ENCODE measurements at regions not wholly inside any gene's neighbourhood (a gene's known extent, or its start where the extent isn't known, plus 50 kb on each side); places are given as distances from the start of the nearest gene placed in this dataset.
"Not testable (repeated sequence)": the region's sequence is repeated elsewhere in the genome, so short reads cannot be mapped to it uniquely, and the experiment has no call there.

- H3K27ac ChIP-seq = no peak overlapping the region
- H3K4me3 ChIP-seq = no peak overlapping the region
- TF ChIP-seq, protein P1, sequence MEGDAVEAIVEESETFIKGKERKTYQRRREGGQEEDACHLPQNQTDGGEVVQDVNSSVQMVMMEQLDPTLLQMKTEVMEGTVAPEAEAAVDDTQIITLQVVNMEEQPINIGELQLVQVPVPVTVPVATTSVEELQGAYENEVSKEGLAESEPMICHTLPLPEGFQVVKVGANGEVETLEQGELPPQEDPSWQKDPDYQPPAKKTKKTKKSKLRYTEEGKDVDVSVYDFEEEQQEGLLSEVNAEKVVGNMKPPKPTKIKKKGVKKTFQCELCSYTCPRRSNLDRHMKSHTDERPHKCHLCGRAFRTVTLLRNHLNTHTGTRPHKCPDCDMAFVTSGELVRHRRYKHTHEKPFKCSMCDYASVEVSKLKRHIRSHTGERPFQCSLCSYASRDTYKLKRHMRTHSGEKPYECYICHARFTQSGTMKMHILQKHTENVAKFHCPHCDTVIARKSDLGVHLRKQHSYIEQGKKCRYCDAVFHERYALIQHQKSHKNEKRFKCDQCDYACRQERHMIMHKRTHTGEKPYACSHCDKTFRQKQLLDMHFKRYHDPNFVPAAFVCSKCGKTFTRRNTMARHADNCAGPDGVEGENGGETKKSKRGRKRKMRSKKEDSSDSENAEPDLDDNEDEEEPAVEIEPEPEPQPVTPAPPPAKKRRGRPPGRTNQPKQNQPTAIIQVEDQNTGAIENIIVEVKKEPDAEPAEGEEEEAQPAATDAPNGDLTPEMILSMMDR (IDR thresholded peaks at IDR 0.05) = no peak
- no peak for DNase-seq (ENCODE audit: low spot score)
Observed at GRCh38 chr6:77097940-77098339, 365.4 kb downstream of the HTR1B start.

GRCh38 chr6:77095936-77096627, 367.2 kb downstream of the HTR1B start:
- TF ChIP-seq, protein P1 (IDR thresholded peaks at IDR 0.05) = no peak
- H3K4me3 ChIP-seq = no peak overlapping the region
- no peak for DNase-seq (ENCODE audit: low spot score)
- no peak overlapping the region for H3K27ac ChIP-seq

DNA sequence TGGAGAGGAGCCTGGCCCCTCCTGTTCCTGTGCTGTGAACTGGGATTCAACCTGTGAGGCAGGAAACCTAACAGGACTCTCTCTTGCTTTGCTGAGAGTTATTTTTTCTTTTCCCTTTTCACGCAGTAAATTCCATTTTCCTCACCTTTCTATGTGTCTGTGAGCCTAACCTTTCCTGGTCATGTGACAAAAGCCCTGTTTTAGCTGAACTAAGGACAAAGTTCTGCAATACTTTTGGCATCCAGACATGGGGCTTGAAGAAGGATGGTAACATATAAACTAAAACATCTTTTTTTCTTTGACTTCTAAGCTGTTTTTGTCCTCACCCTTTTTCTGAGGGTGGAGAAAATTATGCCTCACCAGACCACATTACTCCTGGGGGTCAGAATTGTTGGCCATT, 368.5 kb downstream of the HTR1B start:
- no peak for DNase-seq (ENCODE audit: low spot score)
- TF ChIP-seq, protein P1 (IDR thresholded peaks at IDR 0.05) = no peak
- no peak overlapping the region for H3K4me3 ChIP-seq
- H3K27ac ChIP-seq = no peak overlapping the region

- no peak for DNase-seq (ENCODE audit: low spot score)
- Histone ChIP-seq H3K27ac (no peak overlapping the region), H3K4me3 (no peak overlapping the region)
- TF ChIP-seq, protein P1 (IDR thresholded peaks at IDR 0.05) = no peak
Observed at GRCh38 chr6:77092971-77093370, 370.3 kb downstream of the HTR1B start.

DNA sequence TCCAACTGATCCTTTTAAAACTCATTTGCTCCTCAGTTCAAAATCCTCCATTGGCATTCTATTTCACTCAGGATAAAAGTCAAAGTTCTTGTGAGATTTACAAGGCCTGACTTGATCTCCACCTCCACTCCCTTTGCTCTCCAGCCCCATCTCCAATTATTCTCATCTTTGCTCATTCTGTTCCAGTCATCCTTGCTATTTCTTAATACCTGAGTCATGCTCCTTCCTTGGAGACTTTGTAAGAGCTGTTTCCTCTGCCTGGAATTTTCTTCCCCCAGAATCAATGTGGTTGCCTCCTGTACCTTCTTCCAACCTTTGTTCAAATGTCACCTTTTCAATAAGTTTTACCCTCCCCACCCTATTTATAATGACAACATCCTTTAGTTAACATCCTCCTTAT, 373.5 kb downstream of the HTR1B start:
- Histone ChIP-seq H3K4me3 (no peak overlapping the region), H3K27ac (no peak overlapping the region)
- TF ChIP-seq, protein P1 (IDR thresholded peaks at IDR 0.05) = no peak
- DNase-seq (ENCODE audit: low spot score) = no peak

- H3K4me3 ChIP-seq; DNase-seq (ENCODE audit: low spot score); H3K27ac ChIP-seq: not testable (repeated sequence)
Observed at GRCh38 chr6:77087794-77088318, 375.4 kb downstream of the HTR1B start.

DNA sequence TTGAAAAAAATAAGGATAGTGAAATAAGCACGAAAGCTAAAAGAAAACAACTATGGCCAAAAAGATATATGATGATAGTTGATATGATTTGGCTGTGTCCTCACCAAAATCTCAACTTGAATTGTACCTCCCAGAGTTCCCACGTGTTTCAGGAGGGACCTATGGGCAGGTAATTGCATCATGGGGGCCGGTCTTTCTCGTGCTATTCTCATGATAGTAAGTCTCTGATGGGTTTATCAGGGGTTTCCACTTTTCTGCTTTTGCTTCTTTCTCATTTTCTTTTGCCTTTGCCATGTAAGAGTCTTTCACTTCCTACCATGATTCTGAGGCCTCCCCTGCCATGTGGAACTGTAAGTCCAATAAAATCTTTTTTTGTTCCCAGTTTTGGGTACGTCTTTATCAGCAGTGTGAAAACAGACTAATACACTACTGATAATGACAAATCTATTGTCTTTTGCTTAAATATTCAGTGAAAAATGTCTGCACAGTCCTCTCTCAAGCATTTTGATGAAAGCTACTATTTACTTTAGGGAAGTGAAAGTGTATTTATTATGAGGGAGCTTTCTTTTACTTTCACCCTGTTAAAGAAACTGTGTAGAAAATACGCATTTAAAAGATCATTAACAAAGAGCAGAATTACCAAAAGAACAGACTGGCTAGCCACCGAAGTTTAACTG, 389.1 kb downstream of the HTR1B start:
- TF ChIP-seq, protein P1 (IDR thresholded peaks at IDR 0.05) = no peak
- H3K4me3 ChIP-seq = no peak overlapping the region
- no peak overlapping the region for H3K27ac ChIP-seq
- no peak for DNase-seq (ENCODE audit: low spot score)
